Neural crest cell (in vitro differentiated cells): ENCODE measurements at regions not wholly inside any gene's neighbourhood (a gene's known extent, or its start where the extent isn't known, plus 50 kb on each side); places are given as distances from the start of the nearest gene placed in this dataset.

Experiments
- DNase-seq: peaks from one replicate; pipeline ENCODE4 v3.0.0; 2021; ENCODE audit warnings: low read depth, mixed read lengths, low spot score
- H3K27ac Mint-ChIP-seq: one replicate; pipeline ENCODE4 v1.8.0; 2021; ENCODE audit warnings: mild to moderate bottlenecking, mixed read lengths; ENCODE audit not compliant: unreplicated experiment
- H3K27me3 Mint-ChIP-seq: 2 replicates; pipeline ENCODE4 v1.8.0; 2021; ENCODE audit warnings: low read depth, mild to moderate bottlenecking, mixed read lengths
- H3K36me3 Mint-ChIP-seq: 2 replicates; pipeline ENCODE4 v1.8.0; 2021; ENCODE audit warnings: low read depth, mild to moderate bottlenecking, mixed read lengths
- H3K4me1 Mint-ChIP-seq: 2 replicates; pipeline ENCODE4 v1.8.0; 2021; ENCODE audit warnings: mixed read lengths
- H3K4me3 Mint-ChIP-seq: one replicate; pipeline ENCODE4 v1.8.0; 2021; ENCODE audit warnings: mild to moderate bottlenecking, mixed read lengths
- H3K9me3 Mint-ChIP-seq: 2 replicates; pipeline ENCODE4 v1.8.0; 2021; ENCODE audit warnings: mixed read lengths
- CTCF ChIP-seq: fragments of 200-600 bp; sonication (generic); conservative IDR thresholded peaks from 2 replicates; pipeline ENCODE4 v1.5.0; 2021; ENCODE audit warnings: antibody characterized with exemption, mild to moderate bottlenecking

GRCh38 chr14:33871394-33871793 lies 79.5 kb downstream of the EGLN3 start:
- no peak overlapping the region for H3K4me3 Mint-ChIP-seq
- TF ChIP-seq CTCF: no peak
- H3K4me1 Mint-ChIP-seq: no peaks in the 10 kb centered on the region
- no peak for DNase-seq
- H3K27ac Mint-ChIP-seq: no peak overlapping the region
- H3K36me3 Mint-ChIP-seq: peaks cover 11% of the 10 kb centered on the region
- H3K9me3 Mint-ChIP-seq: peaks cover 25% of the 10 kb centered on the region
- H3K27me3 Mint-ChIP-seq: no peaks in the 10 kb centered on the region

- Mint-ChIP-seq H3K27ac (peak overlapping the region; percentile 30), H3K4me3 (no peak overlapping the region), H3K27me3 (no peaks in the 10 kb centered on the region), H3K4me1 (no peaks in the 10 kb centered on the region), H3K9me3 (peaks cover 3% of the 10 kb centered on the region), H3K36me3 (no peaks in the 10 kb centered on the region)
- TF ChIP-seq CTCF: no peak
- no peak for DNase-seq
Measured at GRCh38 chr14:33866425-33867088, 84.3 kb downstream of the EGLN3 start.

GRCh38 chr14:33862261-33862802 lies 88.5 kb downstream of the EGLN3 start:
- no peak for DNase-seq
- peak overlapping the region; percentile 24 for H3K27ac Mint-ChIP-seq
- no peaks in the 10 kb centered on the region for H3K9me3 Mint-ChIP-seq
- H3K4me3 Mint-ChIP-seq: no peak overlapping the region
- no peaks in the 10 kb centered on the region for H3K36me3 Mint-ChIP-seq
- H3K27me3 Mint-ChIP-seq: no peaks in the 10 kb centered on the region
- no peaks in the 10 kb centered on the region for H3K4me1 Mint-ChIP-seq
- TF ChIP-seq CTCF: no peak

GRCh38 chr14:33859306-33859705 lies 91.6 kb downstream of the EGLN3 start:
- no peak for TF ChIP-seq CTCF
- Mint-ChIP-seq H3K27me3 (no peaks in the 10 kb centered on the region), H3K4me1 (no peaks in the 10 kb centered on the region), H3K36me3 (no peaks in the 10 kb centered on the region), H3K27ac (no peak overlapping the region), H3K9me3 (no peaks in the 10 kb centered on the region), H3K4me3 (no peak overlapping the region)
- no peak for DNase-seq

- no peak for DNase-seq
- no peak for TF ChIP-seq CTCF
- Mint-ChIP-seq H3K27ac (no peak overlapping the region), H3K4me1 (no peaks in the 10 kb centered on the region), H3K4me3 (no peak overlapping the region), H3K36me3 (no peaks in the 10 kb centered on the region), H3K9me3 (no peaks in the 10 kb centered on the region), H3K27me3 (no peaks in the 10 kb centered on the region)
Measured at GRCh38 chr14:33857650-33858049, 93.2 kb downstream of the EGLN3 start.
